SH-SY5Y (cell line): ENCODE measurements at regions not wholly inside any gene's neighbourhood (a gene's known extent, or its start where the extent isn't known, plus 50 kb on each side); places are given as distances from the start of the nearest gene placed in this dataset.

ENCODE experiments used
- GATA2 ChIP-seq: IDR thresholded peaks from 2 replicates; pipeline ENCODE4 v1.6.1; 2011; ENCODE audit warnings: mild to moderate bottlenecking, low read depth, low read length
- GATA3 ChIP-seq: IDR thresholded peaks from 2 replicates; pipeline ENCODE4 v1.6.1; 2011; ENCODE audit warnings: low read depth, mild to moderate bottlenecking, low read length, moderate library complexity

DNA sequence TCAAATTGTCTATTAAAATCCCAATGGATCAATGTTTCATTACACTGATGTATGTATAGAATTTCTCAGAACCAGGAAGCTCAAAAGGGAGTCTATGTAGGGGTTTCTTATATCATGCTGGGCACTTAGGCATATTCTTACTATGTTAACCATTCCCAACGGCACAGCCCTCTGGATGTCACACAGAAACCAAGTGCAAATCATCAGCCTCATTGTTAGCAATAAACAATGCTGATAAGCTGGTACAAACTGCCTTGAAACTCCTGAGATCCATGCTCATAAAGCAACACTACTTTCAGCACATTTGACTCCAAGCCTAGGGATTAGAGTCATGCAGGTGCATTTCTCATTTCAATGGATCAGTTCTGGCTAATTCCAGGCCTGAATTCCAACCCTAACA, 730.2 kb upstream of the SLC39A10 start:
- no peak for TF ChIP-seq GATA3
- no peak for TF ChIP-seq GATA2
